Stimulated activated CD4-positive, alpha-beta T cell treated with anti-CD3 and anti-CD28 coated beads, Interleukin-2, amount 100 ng/mL, for 48 hours (primary cell): ENCODE measurements at regions not wholly inside any gene's neighbourhood (a gene's known extent, or its start where the extent isn't known, plus 50 kb on each side); places are given as distances from the start of the nearest gene placed in this dataset.
"Not testable (repeated sequence)": the region's sequence is repeated elsewhere in the genome, so short reads cannot be mapped to it uniquely, and the experiment has no call there.

ENCODE experiments used
- DNase-seq, 2 donors: peaks; one replicate each; pipeline ENCODE4 v3.0.0-alpha.2; 2020

GRCh38 chr22:17318817-17319216 lies 50.4 kb upstream of the CECR2 start:
- DNase-seq: no peak

- DNase-seq: no peak
These were observed 54.0 kb upstream of the CECR2 start for GRCh38 chr22:17315310-17315709.

- no peak for DNase-seq
These were observed 54.8 kb upstream of the CECR2 start for GRCh38 chr22:17314487-17314886.

- DNase-seq: no peak
These were observed 55.6 kb upstream of the CECR2 start for GRCh38 chr22:17313626-17314025.

- DNase-seq: no peak
These were observed 61.7 kb upstream of the CECR2 start for GRCh38 chr22:17307566-17307965.

- no peak for DNase-seq
These were observed 64.2 kb upstream of the CECR2 start for GRCh38 chr22:17305076-17305475.

GRCh38 chr22:17303840-17304779 lies 65.2 kb upstream of the CECR2 start:
- peak; percentile 26 to 40 for DNase-seq

- DNase-seq: no peak
These were observed 65.8 kb upstream of the CECR2 start for GRCh38 chr22:17303441-17303839.

- no peak for DNase-seq
These were observed 66.6 kb upstream of the CECR2 start for GRCh38 chr22:17302616-17303015.

GRCh38 chr22:17300926-17301325 lies 68.3 kb upstream of the CECR2 start:
- DNase-seq: no peak

- DNase-seq: not testable (repeated sequence)
These were observed 70.3 kb upstream of the CECR2 start for GRCh38 chr22:17298805-17299502.

- DNase-seq: no peak
These were observed 66.4 kb upstream of the ADA2 start for GRCh38 chr22:17285656-17286055.

GRCh38 chr22:17284888-17285287 lies 65.7 kb upstream of the ADA2 start:
- DNase-seq: no peak

- DNase-seq: no peak
These were observed 65.2 kb upstream of the ADA2 start for GRCh38 chr22:17284466-17284865.

GRCh38 chr22:17283865-17284264 lies 64.6 kb upstream of the ADA2 start:
- DNase-seq: not testable (repeated sequence)

GRCh38 chr22:17283423-17283822 lies 64.2 kb upstream of the ADA2 start:
- DNase-seq: no peak

GRCh38 chr22:17281440-17281841 lies 62.2 kb upstream of the ADA2 start:
- no peak for DNase-seq

- no peak for DNase-seq
These were observed 61.8 kb upstream of the ADA2 start for GRCh38 chr22:17281026-17281425.

GRCh38 chr22:17272511-17272991 lies 53.3 kb upstream of the ADA2 start:
- no peak for DNase-seq

GRCh38 chr22:17271711-17272451 lies 52.6 kb upstream of the ADA2 start:
- no peak for DNase-seq

- no peak for DNase-seq
These were observed 50.5 kb upstream of the ADA2 start for GRCh38 chr22:17269607-17270261.

GRCh38 chr22:17269224-17269606 lies 50.0 kb upstream of the ADA2 start:
- DNase-seq: no peak
